B cell (primary cell): ENCODE measurements at regions not wholly inside any gene's neighbourhood (a gene's known extent, or its start where the extent isn't known, plus 50 kb on each side); places are given as distances from the start of the nearest gene placed in this dataset.

Experiments
- ATAC-seq: fragments of 200-7000 bp; cut with Tn5 transposase; one replicate; pipeline ENCODE4 v1.10.0; 2021; ENCODE audit warnings: low read depth, mild to moderate bottlenecking, moderate number of reproducible peaks, moderate library complexity
- CTCF ChIA-PET: fragments of 350-600 bp; sonication (Branson Sonifier 250); formaldehyde crosslinking; loops from one replicate; lab custom pipeline; 2021; ENCODE audit warnings: antibody characterized with exemption, inconsistent platforms; lab: Charles Lee
- POLR2A ChIA-PET: fragments of 350-600 bp; sonication (Branson Sonifier 250); formaldehyde crosslinking; loops from one replicate; lab custom pipeline; 2021; ENCODE audit warnings: antibody characterized with exemption; lab: Charles Lee
- DNase-seq: peaks from one replicate; pipeline ENCODE4 v3.0.0; 2013
- H2AFZ ChIP-seq: 2 replicates; pipeline ENCODE4 v1.6.1; 2012; ENCODE audit warnings: mild to moderate bottlenecking, low read depth, low read length; ENCODE audit not compliant: insufficient read depth, poor library complexity, severe bottlenecking
- H3K27ac ChIP-seq, 2 donors: 1 replicate in 1 of 2; 2 replicates in 1 of 2; pipeline ENCODE4 v1.5.1; 2012 to 2013; ENCODE audit warnings: low read length in 2 of 2, mild to moderate bottlenecking in 2 of 2, moderate library complexity in 1 of 2
- H3K27me3 ChIP-seq, 4 experiments: fragments of 200-600 bp in 1 of 4; sonication (generic) in 1 of 4; replicated peaks in 1 of 4; 1 replicate in 2 of 4; 2 replicates in 2 of 4; pipeline versions ENCODE4 v1.6.1 to v1.7.0; 2013 to 2016; ENCODE audit warnings: low read length in 3 of 4, mild to moderate bottlenecking in 2 of 4, mixed read lengths in 1 of 4, moderate library complexity in 1 of 4; ENCODE audit not compliant: insufficient read depth in 4 of 4, control insufficient read depth in 3 of 4; ENCODE audit errors: control extremely low read depth in 1 of 4
- H3K36me3 ChIP-seq, 2 experiments: replicated peaks in 1 of 2; 1 replicate in 1 of 2; 2 replicates in 1 of 2; pipeline versions ENCODE4 v1.6.1 to v1.7.1; 2013; ENCODE audit warnings: low read length in 1 of 2; ENCODE audit not compliant: insufficient read depth in 2 of 2, control insufficient read depth in 1 of 2; ENCODE audit errors: control extremely low read depth in 1 of 2, extremely low read depth in 1 of 2
- H3K4me1 ChIP-seq, 2 donors: fragments of 200-600 bp in 1 of 2; sonication (generic) in 1 of 2; 1 replicate in 1 of 2; 2 replicates in 1 of 2; pipeline versions ENCODE4 v1.5.1 to v1.6.1; 2013 to 2017; ENCODE audit warnings: low read length in 2 of 2; ENCODE audit not compliant: control insufficient read depth in 2 of 2, insufficient read depth in 2 of 2
- H3K4me2 ChIP-seq: replicated peaks from 2 replicates; pipeline ENCODE3; 2012; ENCODE audit warnings: mild to moderate bottlenecking, low read depth, low read length; ENCODE audit not compliant: poor library complexity, severe bottlenecking
- H3K4me3 ChIP-seq, 5 experiments: fragments of 200-600 bp in 1 of 5; sonication (generic) in 1 of 5; 1 replicate in 3 of 5; 2 replicates in 2 of 5; pipeline versions ENCODE4 v1.5.1 to v1.7.0; 2011 to 2016; ENCODE audit warnings: low read length in 4 of 5, mild to moderate bottlenecking in 4 of 5, low read depth in 2 of 5, control low read depth in 1 of 5, moderate library complexity in 1 of 5; ENCODE audit not compliant: insufficient read depth in 1 of 5; ENCODE audit errors: control extremely low read depth in 1 of 5, extremely low read depth in 1 of 5
- H3K79me2 ChIP-seq: fragments of 200-600 bp; sonication (generic); one replicate; pipeline ENCODE4 v1.6.0; 2016; ENCODE audit warnings: low read length; ENCODE audit not compliant: control insufficient read depth, insufficient read depth
- H3K9ac ChIP-seq: fragments of 200-600 bp; sonication (generic); 2 replicates; pipeline ENCODE4 v1.6.1; 2017; ENCODE audit warnings: mild to moderate bottlenecking, low read length, moderate library complexity
- H3K9me3 ChIP-seq, 3 donors: one replicate each; pipeline versions ENCODE4 v1.6.1 to v1.7.1; 2013; ENCODE audit warnings: low read length in 2 of 3; ENCODE audit not compliant: control insufficient read depth in 2 of 3, insufficient read depth in 1 of 3; ENCODE audit errors: control extremely low read depth in 1 of 3
- H4K20me1 ChIP-seq: 2 replicates; pipeline ENCODE4 v1.6.0; 2012; ENCODE audit warnings: mild to moderate bottlenecking, low read length; ENCODE audit not compliant: insufficient read depth, control insufficient read depth, poor library complexity, severe bottlenecking
- H3K27ac Mint-ChIP-seq: one replicate; pipeline ENCODE4 v1.8.0; 2021; ENCODE audit warnings: mixed read lengths
- H3K27me3 Mint-ChIP-seq: one replicate; pipeline ENCODE4 v1.8.0; 2021; ENCODE audit warnings: mixed read lengths
- H3K4me1 Mint-ChIP-seq: one replicate; pipeline ENCODE4 v1.8.0; 2021; ENCODE audit warnings: mixed read lengths
- H3K4me3 Mint-ChIP-seq: one replicate; pipeline ENCODE4 v1.8.0; 2021; ENCODE audit warnings: mixed read lengths
- H3K9me3 Mint-ChIP-seq: one replicate; pipeline ENCODE4 v1.8.0; 2022; ENCODE audit warnings: mixed read lengths; ENCODE audit not compliant: insufficient read depth
- EZH2 ChIP-seq: IDR thresholded peaks from 2 replicates; pipeline ENCODE4 v1.6.1; 2012; ENCODE audit warnings: borderline replicate concordance, low read depth, mild to moderate bottlenecking, moderate library complexity, low read length; ENCODE audit not compliant: insufficient read depth, poor library complexity, severe bottlenecking
- WGBS: methylation state at CpG from one replicate; pipeline ENCODE4 v1.1.5; 2013; ENCODE audit warnings: missing lambda C conversion rate; ENCODE audit not compliant: insufficient coverage; 5-methylcytosine and 5-hydroxymethylcytosine counted together
- intact Hi-C: fragments of 100-400 bp; cut with micrococcal nuclease; formaldehyde crosslinking; loops from one replicate; pipeline ENCODE4 v1.10.0; 2022
- TF ChIP-seq, protein P1 (sequence below): fragments of 200-600 bp; IDR thresholded peaks from one replicate; pipeline ENCODE4 v1.8.0; 2022; ENCODE audit warnings: antibody characterized with exemption, mild to moderate bottlenecking

DNA sequence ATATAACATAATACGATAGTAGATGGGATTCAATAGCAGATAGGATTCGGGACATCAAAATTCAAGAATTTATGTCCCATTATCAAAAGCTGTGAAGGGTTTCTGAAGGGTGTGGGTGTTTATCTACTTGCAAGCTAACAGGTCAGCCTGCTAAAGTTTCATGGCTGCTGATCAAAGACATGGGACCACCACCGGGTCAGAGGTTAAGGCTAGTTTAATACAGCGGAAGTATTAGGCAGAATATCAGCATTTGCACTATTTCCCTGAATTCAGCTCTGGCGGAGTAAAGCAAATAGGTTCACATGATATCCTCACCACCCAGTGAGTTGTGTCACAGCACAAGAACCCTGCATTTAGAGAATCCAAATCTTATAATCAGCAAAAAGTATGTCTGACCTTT is 82.5 kb downstream of the DSEL start:
- Histone ChIP-seq H3K27ac (no peak overlapping the region), H3K9me3 (peaks cover 0 to 3% (median 0%) of the 10 kb centered on the region in 3 donors), H3K9ac (no peak overlapping the region), H3K79me2 (no peaks in the 10 kb centered on the region), H3K4me3 (no peak overlapping the region), H3K27me3 (no peaks in the 10 kb centered on the region), H2AFZ (no peak overlapping the region), H3K36me3 (no peaks in the 10 kb centered on the region), H3K4me1 (no peaks in the 10 kb centered on the region), H3K4me2 (no peak overlapping the region), H4K20me1 (no peaks in the 10 kb centered on the region)
- 100% methylated on average over 2 of the region's 5 CpGs for WGBS
- Mint-ChIP-seq H3K27ac (no peak overlapping the region), H3K4me3 (no peak overlapping the region), H3K27me3 (no peaks in the 10 kb centered on the region), H3K9me3 (peaks cover 6% of the 10 kb centered on the region), H3K4me1 (no peaks in the 10 kb centered on the region)
- intact Hi-C loops: no loop called here
- no peak for TF ChIP-seq EZH2
- TF ChIP-seq, protein P1, sequence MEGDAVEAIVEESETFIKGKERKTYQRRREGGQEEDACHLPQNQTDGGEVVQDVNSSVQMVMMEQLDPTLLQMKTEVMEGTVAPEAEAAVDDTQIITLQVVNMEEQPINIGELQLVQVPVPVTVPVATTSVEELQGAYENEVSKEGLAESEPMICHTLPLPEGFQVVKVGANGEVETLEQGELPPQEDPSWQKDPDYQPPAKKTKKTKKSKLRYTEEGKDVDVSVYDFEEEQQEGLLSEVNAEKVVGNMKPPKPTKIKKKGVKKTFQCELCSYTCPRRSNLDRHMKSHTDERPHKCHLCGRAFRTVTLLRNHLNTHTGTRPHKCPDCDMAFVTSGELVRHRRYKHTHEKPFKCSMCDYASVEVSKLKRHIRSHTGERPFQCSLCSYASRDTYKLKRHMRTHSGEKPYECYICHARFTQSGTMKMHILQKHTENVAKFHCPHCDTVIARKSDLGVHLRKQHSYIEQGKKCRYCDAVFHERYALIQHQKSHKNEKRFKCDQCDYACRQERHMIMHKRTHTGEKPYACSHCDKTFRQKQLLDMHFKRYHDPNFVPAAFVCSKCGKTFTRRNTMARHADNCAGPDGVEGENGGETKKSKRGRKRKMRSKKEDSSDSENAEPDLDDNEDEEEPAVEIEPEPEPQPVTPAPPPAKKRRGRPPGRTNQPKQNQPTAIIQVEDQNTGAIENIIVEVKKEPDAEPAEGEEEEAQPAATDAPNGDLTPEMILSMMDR: no peak
- ATAC-seq: no peak
- ChIA-PET POLR2A (no interaction called here), CTCF (no interaction called here)
- no peak for DNase-seq

DNA sequence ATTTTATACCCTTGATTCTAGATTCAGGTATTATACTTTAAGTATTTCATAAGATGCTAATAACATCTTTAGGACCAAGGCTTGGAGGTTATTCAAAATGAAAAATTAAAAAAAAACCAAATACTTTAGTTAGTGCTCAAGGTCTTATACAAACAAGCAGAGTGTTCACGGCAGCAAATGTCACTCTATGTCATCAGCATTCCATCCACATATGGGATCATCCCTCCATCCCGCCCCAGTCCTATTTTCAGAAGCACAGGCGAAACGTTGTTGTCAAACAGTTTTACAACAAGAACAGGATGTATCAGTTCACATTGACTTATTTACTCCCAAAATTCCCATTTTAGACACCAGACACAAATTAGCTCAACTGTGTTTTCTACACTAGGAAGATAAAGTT is 83.7 kb downstream of the DSEL start:
- DNase-seq (no peak), ATAC-seq (no peak)
- no peak overlapping the region for H3K4me2 ChIP-seq
- H3K4me1 ChIP-seq: no peaks in the 10 kb centered on the region
- Mint-ChIP-seq H3K27ac (no peak overlapping the region), H3K27me3 (no peaks in the 10 kb centered on the region), H3K4me1 (no peaks in the 10 kb centered on the region), H3K4me3 (no peak overlapping the region), H3K9me3 (peaks cover 5% of the 10 kb centered on the region)
- POLR2A ChIA-PET: no interaction called here
- H3K79me2 ChIP-seq: no peaks in the 10 kb centered on the region
- no peaks in the 10 kb centered on the region for H3K27me3 ChIP-seq
- no peaks in the 10 kb centered on the region for H4K20me1 ChIP-seq
- peaks cover 0 to 3% (median 0%) of the 10 kb centered on the region in 3 donors for H3K9me3 ChIP-seq
- H3K27ac ChIP-seq: no peak overlapping the region
- intact Hi-C loops: no loop called here
- WGBS: 89% methylated on average over 2 of the region's 4 CpGs
- CTCF ChIA-PET: no interaction called here
- no peak overlapping the region for H2AFZ ChIP-seq
- no peak overlapping the region for H3K4me3 ChIP-seq
- TF ChIP-seq EZH2: no peak
- TF ChIP-seq, protein P1: no peak
- H3K36me3 ChIP-seq: no peaks in the 10 kb centered on the region
- no peak overlapping the region for H3K9ac ChIP-seq
